ENCODE measurements at regions not wholly inside any gene's neighbourhood (a gene's known extent, or its start where the extent isn't known, plus 50 kb on each side); places are given as distances from the start of the nearest gene placed in this dataset.
A peak's percentile ranks its signal among the peaks of the same experiment; 100 is the strongest.
"Not testable (repeated sequence)": the region's sequence is repeated elsewhere in the genome, so short reads cannot be mapped to it uniquely, and the experiment has no call there.

DNA sequence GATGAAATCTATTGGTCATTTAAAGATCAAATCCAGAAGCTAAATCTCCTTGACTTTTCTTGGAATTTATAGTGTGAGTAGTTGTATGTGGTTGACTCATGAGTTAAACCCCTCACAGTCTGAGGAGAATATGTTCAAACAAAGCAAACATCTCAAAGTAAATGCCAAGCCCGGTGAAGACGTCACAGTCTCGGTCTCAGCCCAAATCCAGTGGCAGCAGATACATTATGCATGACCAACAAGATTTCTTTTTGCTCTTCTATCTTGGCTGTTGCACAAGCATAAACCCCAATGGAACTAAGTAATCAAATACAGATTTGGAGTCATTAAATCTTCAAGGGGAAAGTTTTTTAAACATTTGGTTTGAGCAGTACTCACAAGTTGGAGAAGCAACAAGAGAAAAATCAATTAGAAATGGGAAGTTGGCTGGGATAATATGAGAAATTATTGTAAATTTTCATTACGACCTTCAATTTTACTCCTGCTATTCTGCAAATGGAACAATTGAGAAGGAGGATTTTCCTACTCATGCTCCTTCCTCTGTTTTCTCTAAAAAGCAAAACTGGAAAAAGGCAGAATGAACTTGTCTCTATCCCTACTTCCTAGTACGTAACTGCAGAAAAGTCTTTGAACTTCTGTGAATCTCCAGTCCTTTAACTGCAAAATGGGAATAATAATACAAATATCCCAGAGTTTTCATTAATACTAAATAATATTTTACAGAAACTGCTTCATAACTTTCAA lies 575.8 kb downstream of the NUF2 start:
- DNase-seq = peak; percentile 83

- no peak for DNase-seq
Observed at GRCh38 chr1:163906283-163906682, 584.5 kb downstream of the NUF2 start.

DNA sequence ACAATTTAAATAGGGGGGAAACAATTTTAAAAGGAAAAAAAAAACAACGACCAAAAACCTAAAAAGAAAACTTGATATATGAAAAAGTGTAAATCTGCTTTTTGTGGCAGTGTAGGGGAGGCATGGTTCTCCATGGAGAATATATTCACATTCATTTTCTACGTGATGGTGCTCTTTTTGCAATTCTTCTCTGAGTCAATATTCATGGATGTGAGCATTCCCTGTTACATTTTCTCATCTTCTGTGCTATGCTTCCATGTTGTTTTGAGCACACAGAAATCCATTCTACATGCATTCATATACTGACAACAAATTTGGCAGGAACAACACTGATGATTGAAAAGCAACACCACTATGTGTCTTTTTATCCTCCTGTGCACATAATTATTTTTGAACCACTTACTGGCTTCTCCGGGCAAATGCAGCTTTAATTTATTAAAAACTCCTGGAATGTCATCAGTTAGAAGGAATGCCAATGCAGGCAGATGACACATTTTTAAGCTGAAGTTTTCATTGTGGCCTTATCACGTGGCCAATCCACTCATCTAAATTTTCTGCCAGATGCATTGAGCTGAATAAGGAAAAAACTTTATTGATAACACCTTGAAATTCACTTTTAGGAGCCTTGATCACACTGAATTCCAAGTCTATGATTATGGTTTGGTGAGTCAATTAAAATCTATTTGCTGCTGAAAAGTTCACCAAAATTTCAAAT lies 590.6 kb downstream of the NUF2 start:
- no peak for DNase-seq

- DNase-seq = no peak
Observed at GRCh38 chr1:163914785-163915413, 593.1 kb downstream of the NUF2 start.

- DNase-seq = no peak
Observed at GRCh38 chr1:163922743-163923201, 601.0 kb downstream of the NUF2 start.

GRCh38 chr1:163924041-163924440 lies 602.3 kb downstream of the NUF2 start:
- DNase-seq = no peak

GRCh38 chr1:163927493-163927892 lies 605.7 kb downstream of the NUF2 start:
- no peak for DNase-seq

DNA sequence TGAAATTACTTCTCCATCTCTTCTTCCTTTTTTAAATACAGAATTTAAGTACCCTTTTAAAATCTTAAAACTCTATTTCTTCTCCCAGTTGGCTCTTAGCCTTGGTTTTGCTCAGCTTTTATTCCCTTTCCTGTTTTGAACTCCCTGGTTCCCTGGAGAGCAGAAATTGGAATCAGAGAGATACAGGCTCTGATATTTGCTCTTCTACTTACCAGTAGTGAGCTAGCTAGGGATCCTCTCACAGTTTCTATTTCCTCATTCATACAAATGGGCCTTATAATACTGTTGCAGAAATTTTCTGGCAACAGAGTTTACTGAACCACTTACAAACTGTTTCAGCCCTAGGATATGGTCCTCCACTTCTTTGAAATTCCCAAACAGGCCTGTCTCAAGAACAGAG lies 606.3 kb downstream of the NUF2 start:
- DNase-seq = no peak

DNA sequence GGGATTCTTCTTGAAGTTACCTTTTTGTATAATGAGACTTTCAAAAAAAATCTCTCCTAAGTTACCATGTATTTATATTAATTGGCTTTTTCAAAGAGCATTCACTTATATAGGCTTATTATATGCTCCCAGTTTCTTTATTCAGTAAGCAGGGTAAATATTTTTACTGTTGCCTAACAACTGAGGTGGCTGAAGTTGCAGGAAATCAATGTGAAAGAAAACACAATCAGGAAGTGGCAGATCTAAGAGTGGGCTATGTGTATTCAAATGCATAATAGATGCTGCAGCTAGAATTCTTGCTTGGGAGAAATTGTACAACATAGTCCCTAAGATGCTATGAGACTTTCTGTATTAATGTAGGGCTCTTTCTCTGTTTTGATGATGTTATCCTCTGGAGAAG lies 606.9 kb downstream of the NUF2 start:
- no peak for DNase-seq

- DNase-seq = no peak
Observed at GRCh38 chr1:163932901-163933300, 611.1 kb downstream of the NUF2 start.

GRCh38 chr1:163933437-163933836 lies 611.7 kb downstream of the NUF2 start:
- DNase-seq = no peak

- DNase-seq = no peak
Observed at GRCh38 chr1:163935738-163936374, 614.1 kb downstream of the NUF2 start.

- DNase-seq = no peak
Observed at GRCh38 chr1:163959622-163960021, 599.4 kb upstream of the PBX1 start.

GRCh38 chr1:163970151-163970550 lies 588.8 kb upstream of the PBX1 start:
- no peak for DNase-seq

- no peak for DNase-seq
Observed at GRCh38 chr1:163970699-163971098, 588.3 kb upstream of the PBX1 start.

DNA sequence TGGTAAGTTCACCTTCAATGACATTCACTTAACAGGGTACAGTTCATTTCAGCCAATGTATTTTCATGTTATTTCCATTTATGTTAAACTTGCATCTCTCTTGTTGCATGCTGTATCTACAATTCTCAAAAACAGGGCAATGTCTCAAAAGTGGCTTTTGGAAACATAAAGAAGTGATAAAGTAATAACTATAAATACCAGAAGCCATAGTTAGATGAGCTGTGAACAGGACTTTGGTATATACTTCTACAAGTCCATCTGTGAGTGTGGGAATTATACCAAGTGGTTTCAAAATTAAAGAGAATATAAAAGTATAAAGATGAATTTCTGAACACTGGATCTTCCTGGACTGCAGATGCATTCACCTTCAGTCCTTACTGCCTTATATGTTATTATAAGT lies 585.4 kb upstream of the PBX1 start:
- no peak for DNase-seq

GRCh38 chr1:163974120-163974519 lies 584.9 kb upstream of the PBX1 start:
- no peak for DNase-seq

DNA sequence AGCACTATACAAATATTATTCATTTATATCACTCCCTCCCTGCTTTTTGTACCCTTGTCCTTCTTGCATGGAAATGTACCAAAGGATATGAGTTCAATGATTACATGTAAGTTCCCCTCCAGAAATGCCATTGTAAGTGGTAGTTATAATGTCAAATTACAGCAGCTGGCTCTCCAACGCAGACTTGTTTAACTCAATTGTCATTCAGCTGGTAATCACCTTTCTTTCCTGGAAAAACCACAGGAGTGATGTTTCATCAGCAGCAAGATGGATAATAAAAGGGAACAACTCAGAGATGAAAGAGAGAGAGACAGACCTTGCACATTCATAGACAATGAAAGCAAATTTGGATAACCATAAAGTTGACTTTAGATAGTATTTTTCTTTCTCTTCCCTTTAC lies 578.6 kb upstream of the PBX1 start:
- DNase-seq = no peak

DNA sequence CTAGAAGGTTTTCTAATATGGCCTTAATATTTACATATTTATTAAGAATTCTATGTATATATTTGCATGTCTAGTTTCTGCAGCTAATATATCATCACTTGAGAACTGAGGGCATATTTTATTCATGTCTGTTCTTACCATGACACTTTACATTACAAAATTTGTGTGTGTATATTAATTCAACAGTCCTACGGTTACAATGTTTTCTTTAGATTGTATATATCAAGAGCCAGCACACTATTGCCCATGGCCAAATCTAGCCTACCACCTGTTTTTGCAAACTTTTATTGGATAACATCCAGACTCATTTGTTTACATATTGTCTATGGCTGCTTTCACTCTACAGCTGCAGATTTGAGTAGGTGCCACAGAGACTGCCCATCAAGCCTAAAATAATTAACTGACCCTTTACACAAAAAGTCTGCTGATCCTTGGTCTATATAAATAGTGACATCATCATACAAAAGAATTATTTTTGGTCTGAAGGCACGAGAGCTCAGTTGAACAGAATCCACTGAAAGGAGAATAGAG lies 577.4 kb upstream of the PBX1 start:
- DNase-seq = no peak

DNA sequence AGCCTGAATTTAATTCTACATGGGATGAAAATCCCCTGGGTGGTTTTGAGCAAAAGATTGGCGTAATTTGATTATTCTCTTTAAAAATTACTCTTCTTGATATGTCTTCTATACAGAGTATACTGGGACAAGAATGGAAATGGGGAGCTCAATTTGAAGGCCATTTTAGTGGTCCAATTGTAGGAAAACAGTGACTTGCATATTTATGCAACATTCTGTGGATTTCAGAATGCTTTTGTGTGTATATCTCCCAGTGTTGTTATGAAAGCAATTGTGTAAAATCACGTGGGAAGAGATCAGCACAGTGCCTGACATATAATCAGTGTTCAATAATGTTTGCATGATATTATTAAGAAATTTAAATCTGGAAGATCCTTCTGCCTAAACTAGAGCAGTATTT lies 575.9 kb upstream of the PBX1 start:
- DNase-seq = no peak

GRCh38 chr1:163985700-163986099 lies 573.3 kb upstream of the PBX1 start:
- no peak for DNase-seq

DNA sequence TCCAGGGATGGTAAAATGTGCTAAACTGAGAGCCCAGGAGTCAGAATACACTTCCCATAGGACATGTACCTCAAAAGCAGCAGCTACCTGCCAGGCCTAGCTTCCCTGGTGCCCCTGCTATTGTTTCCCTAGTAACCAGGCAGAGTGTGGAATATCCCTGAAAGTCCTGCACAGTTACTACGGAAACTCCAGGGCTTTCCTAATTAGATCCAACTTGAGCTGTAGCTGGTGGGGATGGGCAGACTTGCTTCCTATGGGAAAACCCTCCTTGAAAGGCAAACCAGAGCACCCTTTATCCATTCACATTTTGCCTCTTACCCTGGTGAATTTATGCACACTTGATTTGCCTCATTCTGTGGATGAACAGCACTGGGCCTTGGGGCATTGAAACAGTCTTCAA lies 559.9 kb upstream of the PBX1 start:
- DNase-seq = no peak

GRCh38 chr1:164006186-164006585 lies 552.8 kb upstream of the PBX1 start:
- not testable (repeated sequence) for DNase-seq

Data from skin of body (tissue), 1 donor.